Skin of body (tissue), 1 donor: ENCODE measurements at regions not wholly inside any gene's neighbourhood (a gene's known extent, or its start where the extent isn't known, plus 50 kb on each side); places are given as distances from the start of the nearest gene placed in this dataset.
"Not testable (repeated sequence)": the region's sequence is repeated elsewhere in the genome, so short reads cannot be mapped to it uniquely, and the experiment has no call there.

Source experiments
- DNase-seq: peaks from one replicate; lab custom pipeline; 2025; lab: John Stamatoyannopoulos, UW

- DNase-seq = no peak
These were observed 91.3 kb upstream of the DCLK2 start for GRCh38 chr4:149986917-149987316.

DNA sequence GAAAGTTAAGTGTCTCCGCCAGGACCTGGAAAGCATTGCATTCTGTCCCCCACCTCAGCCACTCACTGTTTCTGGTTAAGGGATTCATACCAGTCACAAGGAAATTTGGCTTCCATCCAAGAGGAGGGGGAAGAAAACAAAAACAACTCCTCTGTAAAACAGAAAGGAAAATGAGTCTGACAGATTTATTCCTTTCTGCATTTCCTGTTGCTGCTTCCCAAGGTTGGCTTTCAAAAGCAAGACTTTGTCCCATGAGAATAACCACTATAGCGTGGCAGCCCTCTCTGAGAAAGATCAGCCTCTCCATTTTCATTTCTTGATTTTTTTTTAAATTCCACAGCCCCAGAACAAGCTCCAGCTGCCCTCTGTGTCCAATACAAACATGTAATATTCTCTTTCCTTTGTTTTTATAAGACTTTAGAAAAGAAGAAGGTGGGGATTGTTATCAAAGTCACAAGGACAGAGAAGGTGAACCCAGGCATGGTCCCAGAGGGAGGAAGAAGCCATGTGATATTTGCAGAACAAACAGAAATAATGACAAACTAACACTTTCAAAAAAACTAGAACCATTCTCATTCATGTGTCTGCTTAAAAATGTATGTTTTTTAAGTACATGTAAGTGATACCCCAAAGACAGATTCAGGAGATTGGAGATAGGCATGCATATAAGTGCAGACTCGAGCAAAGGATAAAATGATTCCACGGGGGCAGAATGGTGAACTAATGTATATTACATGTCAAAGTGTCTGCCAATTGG, 90.7 kb upstream of the DCLK2 start:
- peak; percentile 43 for DNase-seq

GRCh38 chr4:149988087-149988410, 90.2 kb upstream of the DCLK2 start:
- DNase-seq = peak; percentile 52

DNA sequence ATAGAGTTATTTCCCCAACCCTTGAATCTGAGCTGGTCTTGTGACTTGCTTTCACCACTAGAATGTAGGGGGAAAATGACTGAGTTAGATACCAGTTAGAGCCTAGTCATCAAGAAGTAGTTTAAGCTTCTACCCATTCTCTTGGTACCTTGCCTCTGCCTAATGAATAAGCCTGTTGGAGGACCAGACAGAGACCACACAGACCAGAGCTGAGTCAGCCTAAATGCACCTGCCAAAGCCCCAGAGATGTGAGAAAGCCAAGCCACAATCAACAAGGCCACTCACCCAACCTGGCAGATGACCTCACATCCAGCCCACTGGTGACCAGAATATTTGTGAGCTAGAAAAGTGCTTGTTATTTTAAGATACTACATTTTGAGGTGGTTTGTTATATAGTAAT, 85.2 kb upstream of the DCLK2 start:
- no peak for DNase-seq

DNA sequence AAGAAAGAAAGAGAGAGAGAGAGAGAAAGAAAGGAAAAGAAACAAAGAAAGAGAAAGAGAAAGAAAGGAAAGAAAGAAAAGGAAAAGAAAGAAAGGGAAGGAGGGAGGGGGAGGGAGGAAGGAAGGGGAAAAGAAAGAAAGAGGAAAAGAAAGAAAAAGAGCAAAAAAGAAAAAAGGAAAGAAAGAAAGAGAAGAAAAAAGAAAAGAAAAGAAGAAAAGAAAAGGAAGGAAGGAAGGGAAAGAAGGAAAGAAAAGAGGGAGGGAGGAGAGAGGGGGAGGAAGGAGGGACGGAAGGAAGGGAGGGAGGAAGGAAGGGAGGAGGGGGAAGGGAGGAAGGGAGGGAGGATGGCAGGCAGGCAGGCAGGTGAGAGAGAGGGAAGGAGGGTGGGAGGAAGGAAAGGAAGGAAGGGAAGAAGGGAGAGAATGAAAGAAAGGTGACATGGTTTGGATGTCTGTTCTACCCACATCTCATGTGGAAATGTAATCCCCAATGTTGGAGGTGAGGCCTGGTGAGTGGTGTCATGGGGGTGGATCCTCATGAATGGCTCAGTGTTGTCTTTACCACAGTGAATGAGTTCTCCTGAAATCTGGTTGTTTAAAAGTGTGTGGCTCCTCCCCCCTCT, 83.0 kb upstream of the DCLK2 start:
- no peak for DNase-seq

- DNase-seq = no peak
These were observed 80.3 kb upstream of the DCLK2 start for GRCh38 chr4:149997881-149998421.

GRCh38 chr4:149999485-150000074, 78.7 kb upstream of the DCLK2 start:
- DNase-seq = peak; percentile 63

GRCh38 chr4:150001815-150002214, 76.4 kb upstream of the DCLK2 start:
- DNase-seq = no peak

DNA sequence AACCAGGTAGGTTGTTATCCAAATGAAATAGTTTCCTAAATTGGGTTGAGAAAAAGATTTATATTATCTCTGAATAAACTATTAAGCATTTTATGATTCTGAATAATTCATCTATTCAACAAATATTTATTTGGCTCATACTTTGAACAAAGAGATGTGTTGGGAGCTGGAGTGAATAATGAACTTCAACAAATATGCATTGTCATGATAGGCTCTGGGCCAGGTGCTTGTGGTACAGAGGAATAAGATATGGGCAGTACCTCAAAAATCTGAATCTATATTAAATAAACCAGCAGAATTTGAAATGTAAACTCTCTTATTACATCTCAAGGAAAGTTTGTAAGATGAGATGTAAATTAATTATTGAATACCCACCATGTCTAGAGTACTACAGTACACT, 75.7 kb upstream of the DCLK2 start:
- no peak for DNase-seq

- DNase-seq = no peak
These were observed 73.8 kb upstream of the DCLK2 start for GRCh38 chr4:150004481-150004880.

GRCh38 chr4:150005537-150005936, 72.7 kb upstream of the DCLK2 start:
- no peak for DNase-seq

GRCh38 chr4:150006197-150006596, 72.0 kb upstream of the DCLK2 start:
- peak; percentile 26 for DNase-seq

GRCh38 chr4:150007512-150007911, 70.7 kb upstream of the DCLK2 start:
- DNase-seq = no peak

GRCh38 chr4:150008546-150008945, 69.7 kb upstream of the DCLK2 start:
- no peak for DNase-seq

DNA sequence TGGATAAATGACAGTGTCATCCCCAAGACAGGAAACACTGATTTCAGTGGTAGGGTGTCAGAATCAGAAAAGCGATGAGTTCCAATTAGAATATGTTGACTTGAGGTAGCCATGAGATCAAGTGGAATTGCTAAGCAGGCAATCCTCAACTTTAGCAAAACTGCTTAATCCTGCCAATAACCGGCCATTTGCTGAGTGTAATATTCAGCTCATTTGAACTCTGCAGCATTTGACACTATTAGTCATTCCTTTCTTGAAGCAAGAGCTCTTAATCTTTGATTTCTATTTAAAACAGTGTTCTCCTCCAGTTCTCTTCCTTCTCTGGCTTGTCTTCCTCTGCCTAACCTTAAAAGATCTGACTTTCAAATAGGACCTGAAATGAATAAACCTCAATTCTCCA, 68.7 kb upstream of the DCLK2 start:
- no peak for DNase-seq

DNA sequence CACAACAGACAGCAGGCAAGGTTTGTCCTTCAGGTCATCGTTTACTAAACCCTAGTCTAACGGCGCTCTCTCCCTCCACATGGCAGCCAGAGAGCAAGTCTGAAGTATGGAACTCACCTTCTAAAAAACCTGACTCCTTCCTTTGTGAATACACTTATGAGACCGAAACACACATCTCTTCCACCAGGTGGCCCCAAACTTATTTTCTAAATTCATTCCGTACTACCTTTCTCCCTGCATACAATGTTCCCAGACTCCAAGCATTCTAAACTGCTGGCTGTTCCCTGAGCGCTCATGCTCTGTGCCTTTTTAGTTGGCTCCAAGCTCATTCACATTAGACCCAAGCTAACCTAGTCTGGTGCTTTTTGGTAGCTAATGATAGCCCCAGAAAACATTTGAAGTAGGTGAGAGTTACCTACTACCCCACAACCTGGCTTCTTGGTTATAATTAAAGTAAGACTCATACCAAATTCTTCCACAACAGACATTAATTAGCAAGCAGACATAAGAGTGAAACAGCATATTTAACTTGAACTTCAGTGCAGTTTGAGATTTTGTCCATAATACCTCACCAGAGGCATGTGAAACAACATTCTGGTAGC, 67.6 kb upstream of the DCLK2 start:
- DNase-seq = no peak

- DNase-seq = no peak
These were observed 65.3 kb upstream of the DCLK2 start for GRCh38 chr4:150012851-150013360.

DNA sequence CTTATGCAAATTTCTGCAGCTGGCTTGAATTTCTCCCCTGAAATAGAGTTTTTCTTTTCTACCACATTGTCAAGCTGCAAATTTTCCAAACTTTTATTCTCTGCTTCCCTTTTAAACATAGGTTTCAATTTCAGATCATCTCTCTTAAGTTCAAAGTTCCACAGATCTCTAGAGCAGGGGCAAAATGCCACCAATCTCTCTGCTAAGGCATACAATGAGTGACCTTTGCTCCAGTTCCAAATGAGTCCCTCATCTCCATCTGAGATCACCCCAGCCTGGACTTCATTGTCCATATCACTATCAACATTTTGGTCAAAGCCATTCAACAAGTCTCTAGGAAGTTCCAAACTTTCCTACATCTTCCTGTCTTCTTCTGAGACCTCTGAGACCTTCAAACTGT, 62.3 kb upstream of the DCLK2 start:
- DNase-seq = not testable (repeated sequence)

DNA sequence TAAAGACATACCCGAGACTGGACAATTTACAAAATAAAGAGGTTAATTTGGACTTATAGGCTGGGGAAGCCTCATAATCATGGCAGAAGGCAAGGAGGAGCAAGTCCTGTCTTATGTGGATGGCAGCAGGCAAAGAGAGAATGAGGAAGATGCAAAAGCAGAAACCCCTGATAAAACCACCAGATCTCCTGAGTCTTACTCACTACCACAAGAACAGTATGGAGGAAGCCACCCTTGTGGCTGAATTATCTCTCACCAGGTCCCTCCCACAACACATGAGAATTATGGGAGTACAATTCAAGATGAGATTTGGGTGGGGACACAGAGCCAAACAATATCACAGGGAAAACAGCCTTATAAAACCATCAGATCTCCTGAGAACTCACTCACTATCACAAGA, 61.6 kb upstream of the DCLK2 start:
- DNase-seq = not testable (repeated sequence)

- no peak for DNase-seq
These were observed 60.0 kb upstream of the DCLK2 start for GRCh38 chr4:150018257-150018656.

GRCh38 chr4:150021483-150021882, 56.8 kb upstream of the DCLK2 start:
- DNase-seq = no peak

DNA sequence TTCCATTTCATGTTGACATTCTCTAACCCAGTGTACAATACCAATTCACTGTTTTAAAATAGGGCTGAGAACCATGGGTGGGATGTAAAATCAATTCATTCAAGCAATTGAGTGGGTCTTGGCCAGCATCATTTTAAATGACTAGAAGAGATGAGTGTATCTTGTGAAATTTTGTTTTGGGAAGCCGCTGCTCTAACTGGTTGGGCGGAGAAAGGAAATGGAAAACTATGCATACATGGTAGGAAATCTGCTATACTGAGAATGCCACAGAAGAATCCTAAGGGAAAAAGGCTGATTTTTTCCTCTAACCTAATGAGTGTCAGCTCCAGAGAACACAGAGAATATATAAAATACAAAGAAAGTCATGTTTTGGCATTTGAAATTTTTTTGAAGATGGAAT, 54.8 kb upstream of the DCLK2 start:
- DNase-seq = peak; percentile 37
